ENCODE measurements at regions not wholly inside any gene's neighbourhood (a gene's known extent, or its start where the extent isn't known, plus 50 kb on each side); places are given as distances from the start of the nearest gene placed in this dataset.
"Not testable (repeated sequence)": the region's sequence is repeated elsewhere in the genome, so short reads cannot be mapped to it uniquely, and the experiment has no call there.

DNA sequence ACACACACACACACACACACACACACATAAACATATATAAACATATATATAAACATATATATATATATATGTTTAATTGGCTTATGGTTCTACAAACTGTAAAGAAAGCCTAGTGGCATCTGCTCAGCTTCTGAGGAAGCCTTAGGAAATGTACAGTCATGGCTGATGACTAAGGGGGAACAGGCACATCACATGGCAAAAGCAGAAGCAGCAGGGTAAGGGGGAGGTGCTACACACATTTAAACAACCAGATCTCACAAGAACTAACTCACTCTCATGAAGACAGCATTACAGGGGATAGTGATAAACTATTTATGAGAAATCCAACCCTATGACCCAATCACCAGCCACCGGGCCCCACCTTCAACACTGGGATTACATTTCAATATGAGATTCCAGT is 922.9 kb downstream of the SI start:
- no peak for DNase-seq

DNA sequence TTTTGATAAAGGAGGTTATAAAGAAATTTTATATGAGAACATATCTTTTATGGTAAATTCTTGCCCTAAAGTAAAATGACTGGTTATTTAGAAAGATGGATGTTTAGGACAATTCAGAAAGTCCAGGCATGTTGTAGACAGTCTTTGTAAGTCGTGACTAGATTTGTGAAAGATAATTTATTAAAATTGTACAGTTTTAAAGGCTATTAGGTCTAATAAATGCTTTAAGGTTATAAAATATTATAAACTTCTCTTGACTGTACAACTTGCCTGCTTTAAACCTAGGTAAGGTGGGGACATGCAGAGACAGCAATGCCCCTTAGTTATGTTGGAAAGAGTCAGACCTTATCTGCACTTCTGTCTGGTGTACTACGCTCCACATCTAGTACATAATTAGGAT is 933.5 kb downstream of the SI start:
- DNase-seq: no peak

DNA sequence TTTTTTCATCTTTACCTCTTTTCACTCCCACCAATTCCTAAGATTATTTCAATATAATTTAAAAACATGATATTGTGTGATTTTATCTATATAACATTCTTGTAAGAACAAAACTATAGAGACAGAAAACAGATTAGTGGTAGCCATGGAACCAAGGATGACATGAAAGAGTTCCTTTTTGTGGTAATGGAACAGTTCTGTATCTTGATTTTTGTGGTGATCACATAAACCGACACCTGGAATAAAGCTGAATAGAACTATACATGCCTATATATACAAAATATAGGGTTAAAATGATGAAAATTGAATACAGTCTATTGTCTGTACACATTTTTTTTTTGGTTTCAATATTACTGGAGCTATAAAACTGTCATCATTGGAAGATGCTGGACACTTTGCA is 945.4 kb downstream of the SI start:
- no peak for DNase-seq

DNA sequence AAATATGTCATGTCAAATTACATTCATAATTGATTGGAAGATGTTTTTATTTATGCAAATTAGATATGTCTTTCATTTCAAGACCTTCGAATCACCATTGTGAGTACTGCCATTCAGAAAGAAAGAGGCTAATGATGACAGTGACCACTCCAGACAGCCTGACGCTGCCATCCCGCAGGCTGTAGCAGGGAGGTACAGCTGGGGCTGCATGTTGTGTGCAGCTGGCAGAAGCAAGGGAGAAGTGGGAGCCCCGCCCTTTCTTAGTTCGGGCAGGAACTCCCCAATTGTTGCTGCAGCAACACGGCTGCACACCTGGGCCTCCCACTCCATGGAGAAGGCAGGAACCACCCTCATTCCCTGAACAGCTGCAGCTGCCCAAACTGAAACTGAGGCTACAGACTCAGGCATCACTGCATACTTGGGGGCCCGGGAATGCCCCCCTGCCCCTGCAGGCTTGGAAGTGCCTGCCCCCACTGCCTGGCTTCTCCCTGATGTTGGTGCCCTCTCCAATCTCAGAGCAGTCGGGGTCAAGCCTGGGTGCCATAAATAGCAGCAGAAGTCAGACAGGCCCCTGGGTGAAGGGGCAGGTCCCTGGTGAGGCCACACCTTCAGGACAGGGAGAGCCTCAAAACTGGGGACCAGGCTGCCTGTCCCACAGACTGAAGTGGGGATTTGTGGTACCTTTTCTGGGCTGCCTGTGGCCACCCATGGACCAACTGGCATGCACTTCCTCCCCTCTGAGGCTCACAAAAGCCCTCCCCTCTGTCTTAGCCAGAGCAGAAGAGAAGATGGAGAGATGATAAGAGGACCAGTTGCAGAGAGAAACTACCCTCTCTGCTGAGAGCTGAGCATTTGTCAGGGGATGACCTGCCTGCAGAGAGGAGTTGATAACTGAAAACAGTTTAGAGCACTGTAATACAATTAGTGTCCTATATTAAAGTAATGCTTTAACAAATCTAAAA is 964.6 kb downstream of the SI start:
- no peak for DNase-seq

DNA sequence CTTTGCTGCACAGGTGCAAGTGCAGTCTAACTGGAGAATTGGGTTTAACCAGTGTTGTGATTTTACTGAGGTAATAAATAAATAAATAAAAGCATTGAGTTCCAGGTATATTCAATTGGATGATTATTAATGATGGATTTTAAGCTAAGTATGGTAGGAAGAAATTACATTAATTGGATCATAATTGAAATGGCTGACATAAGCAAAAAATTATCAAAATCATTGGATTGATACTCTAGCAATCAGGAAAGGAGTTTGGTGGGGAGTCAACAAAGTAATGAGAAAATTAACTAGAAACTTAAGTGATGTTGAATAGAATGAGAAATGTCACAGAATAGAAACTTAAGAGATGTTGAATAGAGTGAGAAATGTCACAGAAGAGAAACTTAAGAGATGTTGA is 981.9 kb downstream of the SI start:
- no peak for DNase-seq

DNA sequence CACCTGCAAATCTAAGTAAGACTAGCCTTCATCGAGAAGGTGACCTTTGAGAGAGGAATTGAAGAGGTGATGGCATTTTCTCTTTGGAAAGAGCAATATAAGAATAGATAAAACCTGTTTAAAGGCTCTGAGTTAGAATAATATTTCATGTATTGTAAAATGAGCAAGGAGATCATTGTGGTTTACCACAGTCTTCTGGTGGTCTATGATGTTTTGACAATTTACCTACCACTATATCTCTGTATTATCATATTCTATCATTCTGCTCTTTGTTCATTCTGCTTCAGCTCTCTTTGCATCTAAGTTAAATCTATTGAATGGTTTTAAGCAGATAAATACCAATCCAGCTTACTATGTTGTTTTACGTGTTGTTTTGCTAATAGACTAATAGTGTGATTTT is 982.3 kb downstream of the SI start:
- no peak for DNase-seq

DNA sequence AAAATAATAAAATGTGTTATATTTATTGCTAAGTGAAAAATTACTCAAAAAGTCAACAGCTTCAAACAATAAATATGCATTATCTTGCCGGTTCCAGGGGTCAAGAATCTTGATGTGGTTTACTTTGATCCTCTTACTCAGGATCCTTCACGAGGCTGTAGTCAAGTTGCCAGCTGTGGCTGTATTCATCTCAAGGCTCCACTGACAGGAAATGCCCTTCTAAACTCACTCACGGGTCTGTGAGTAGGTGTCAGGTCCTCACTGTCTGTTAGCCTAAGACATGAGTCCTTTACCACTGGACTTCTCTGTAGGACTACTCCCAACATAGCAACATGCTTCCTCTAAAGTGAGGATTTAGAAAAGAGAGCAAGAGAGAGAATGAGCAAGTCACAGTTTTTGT is 983.0 kb downstream of the SI start:
- DNase-seq: no peak

DNA sequence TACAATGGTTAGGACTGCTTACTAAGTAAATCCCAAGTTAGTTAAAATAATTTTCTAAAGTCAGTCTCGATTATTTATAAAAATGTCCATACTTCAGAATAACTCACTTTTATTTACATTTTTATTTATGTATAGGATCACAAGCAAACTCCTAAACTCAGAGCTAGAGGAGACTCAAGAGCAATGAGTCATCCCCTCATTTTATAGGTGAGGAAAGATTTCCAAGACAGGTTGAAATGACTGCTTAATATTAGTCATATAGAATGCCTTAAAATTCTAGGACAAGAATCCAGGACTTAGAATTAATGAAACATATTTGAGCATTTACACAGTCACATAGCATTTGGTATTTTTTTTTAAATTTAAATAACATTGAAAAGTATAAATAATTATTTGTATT is 983.8 kb downstream of the SI start:
- no peak for DNase-seq

DNA sequence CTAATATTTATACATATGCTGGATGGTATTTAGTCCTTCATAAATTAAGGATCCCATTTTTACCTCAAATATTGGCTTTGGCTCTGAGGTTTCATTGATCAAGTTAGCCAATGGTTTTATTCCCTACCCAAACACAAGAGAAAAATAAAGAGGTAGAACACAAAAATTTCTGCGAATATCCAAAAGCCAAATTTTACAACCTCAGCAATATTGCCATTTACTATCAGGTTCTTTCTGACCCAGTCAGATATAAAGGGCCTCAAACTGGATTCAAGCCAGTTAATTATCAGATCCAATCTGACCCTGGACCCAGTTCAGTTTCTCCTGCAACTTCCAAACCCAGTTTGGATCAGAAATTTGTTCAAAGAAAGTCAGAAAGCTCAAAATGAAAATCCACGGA is 998.1 kb downstream of the SI start:
- DNase-seq: no peak

DNA sequence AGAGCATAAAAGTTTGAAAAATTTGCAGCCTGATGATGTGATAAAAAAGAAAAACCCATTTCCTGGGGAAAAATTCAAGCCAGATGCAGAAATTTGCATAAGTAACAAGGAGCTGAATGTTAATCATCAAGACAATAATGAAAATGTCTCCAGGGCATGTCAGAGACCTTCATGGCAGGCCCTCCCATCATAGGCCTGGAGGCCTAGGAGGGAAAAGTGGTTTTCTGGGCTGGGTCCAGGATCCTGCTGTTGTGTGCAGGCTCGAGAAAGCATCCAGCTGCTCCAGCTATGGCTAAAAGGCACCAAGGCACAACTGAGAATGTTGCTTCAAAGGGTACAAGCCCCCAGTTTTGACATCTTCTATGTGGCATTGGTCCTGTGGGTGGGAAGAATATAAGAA is 1014.0 kb downstream of the SI start:
- DNase-seq: no peak

DNA sequence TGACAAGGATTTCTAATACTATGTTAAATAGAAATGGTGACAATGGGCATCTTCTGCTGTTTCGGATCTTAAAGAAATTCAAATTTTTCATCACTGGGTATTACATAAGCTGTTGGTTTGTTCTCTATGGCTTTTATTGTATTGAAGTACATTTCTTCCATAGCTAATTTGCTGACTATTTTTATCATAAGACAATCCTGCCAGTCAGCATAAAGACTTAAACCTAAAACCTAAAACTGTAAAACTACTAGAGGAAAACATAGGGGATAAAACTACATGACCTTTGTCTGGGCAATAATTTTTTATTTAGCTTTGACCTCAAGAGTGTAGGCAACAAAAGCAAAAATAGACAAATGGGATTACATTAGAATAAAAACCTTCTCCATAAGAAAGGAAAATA is 1017.4 kb downstream of the SI start:
- DNase-seq: no peak

DNA sequence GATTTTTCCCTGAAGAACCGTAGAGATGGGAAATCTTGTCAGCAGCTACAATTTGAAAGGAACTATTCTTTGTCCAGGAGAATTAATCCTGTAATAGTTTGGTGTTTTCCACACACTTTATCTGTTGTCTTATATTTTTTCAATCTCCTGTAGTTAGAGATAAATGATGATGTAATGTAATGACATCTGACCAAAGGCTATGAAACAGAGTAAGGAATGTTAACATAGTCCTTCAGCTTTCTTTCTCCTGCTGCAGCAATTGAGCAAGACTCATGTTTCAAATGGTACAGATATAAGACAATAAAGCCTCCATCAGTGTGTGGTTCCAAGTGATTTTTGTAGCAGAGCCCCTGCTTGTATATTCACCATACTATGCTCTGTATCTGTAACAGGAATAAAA is 1028.4 kb downstream of the SI start:
- DNase-seq: no peak

DNA sequence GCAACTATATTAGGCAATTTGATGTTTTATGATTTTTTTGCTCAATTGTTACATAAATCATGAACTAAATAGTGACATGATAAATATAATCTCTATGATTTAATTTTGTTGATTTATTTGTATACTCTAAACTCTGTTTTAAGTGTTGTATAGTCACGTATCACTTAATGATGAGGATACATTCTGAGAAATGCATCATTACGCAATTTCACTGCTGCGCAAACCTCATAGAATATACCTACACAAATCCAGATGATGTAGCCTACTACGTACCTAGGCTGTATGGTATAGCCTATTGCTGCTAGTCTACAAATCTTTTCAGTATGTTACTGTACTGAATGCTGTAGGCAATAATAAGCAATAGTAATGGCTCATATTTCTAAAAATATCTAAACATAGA is 1029.8 kb downstream of the SI start:
- no peak for DNase-seq

DNA sequence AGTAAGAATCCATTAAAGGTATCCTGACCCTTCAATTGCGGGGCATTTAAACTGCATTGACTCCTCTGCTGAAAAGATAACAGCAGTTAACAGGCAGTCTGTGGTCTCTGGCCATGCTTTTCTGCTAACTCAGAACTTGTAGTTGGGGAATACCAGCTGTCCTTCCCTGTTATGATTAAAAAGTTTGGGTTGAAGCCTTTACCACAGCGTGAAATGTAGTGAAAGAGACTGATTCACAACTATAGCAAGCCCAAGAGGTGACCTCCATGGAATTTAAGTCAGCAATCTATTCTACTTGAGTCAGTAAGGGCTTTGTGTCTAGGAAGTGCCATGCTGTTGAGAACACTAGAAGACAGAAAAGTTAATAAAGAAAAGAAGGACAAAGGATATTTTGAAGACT is 1037.3 kb downstream of the SI start:
- DNase-seq: no peak

DNA sequence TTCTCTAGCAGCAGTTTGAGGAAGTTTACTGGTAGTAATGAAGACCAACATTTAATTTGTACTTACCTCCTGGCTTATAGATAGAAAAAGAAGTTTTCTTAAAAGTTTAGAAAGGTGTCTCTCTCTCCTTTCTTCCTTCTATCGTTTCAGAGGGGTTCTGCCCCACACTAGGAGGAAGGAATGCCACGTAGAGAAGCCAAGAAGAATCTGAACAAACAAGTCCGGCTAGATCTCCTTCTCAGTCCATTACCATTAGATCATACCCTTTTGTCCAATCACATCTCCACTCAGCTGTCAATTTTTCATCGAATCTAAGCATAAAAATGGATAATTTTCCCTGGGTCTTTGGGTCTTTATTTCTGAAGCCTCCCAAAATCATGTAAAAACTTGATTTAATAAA is 1048.1 kb downstream of the SI start:
- DNase-seq: no peak

DNA sequence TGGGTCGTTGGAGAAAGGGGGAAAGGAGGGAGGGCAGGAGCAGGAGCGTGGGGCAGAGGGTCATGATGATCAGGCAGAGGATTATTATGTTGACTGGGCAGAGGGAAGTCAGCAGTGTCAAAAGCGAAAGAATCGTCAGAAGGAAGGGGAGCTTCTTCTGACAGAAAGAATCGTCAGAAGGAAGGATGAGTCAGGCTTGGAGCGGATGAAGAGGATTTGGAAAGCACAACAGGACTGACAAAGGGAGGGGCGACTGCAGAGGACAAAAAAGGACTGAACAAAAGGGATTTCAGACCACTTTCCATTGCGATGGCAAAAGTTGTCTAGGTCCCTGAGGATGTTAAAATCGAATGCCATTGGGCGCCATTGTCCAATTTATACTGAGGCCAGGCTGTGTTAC is 1053.5 kb downstream of the SI start:
- no peak for DNase-seq

DNA sequence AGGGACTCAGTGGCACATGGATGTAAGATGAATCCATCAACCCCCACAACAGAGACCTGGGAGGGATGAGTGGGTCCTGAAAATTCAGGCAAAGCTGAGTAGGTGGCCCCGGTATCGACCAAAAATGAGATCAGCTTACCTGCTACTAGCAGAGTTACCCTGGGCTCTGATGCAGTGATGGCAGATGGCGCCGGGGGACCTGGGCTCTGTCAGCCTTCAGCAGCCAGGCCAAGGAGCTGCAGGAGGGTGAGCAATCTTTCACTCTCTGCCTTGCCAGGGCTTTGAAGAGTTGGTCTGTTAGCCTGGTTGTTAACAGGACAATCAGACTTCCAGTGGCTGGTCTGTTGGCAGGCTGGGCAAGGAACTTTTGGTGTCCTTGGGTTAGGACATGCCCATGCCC is 1054.8 kb downstream of the SI start:
- no peak for DNase-seq

DNA sequence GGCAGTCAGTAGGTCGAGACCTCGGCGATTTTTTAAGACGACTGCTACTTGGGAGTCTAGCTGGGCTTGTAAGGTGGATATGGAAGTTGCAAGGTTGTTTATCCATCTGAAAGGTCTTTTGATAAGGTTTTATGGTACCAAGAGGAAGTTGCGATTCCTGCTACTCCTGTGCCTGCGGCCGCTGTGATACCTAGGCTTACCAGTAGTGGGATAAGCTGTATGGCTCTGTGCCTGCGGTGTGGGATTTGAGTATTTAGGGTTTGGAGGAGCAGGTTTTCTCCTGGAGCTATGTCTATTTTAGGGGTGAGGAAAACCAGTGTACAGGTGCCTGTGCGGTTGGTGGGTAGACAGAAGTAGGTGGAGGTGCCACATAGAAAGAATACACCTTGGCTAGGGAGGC is 1059.8 kb downstream of the SI start:
- no peak for DNase-seq

DNA sequence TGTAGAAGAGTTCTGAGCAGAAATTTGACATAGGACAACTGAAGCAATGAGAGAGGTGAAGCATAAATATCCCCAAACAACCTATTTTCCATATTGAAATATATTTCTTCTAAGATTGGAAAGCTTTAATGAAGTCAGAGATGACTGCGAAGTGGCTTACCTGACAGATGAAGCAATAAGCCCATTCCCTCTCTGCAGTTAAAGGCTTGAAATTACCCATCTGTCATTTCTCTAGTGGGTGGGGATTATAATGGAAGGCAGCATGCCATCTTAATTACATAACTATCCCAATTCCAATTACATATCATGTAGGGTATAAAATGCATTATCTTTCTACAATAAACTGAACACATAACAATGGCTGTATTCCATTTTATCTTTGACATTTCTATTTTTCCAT is 1070.5 kb downstream of the SI start:
- DNase-seq: no peak

DNA sequence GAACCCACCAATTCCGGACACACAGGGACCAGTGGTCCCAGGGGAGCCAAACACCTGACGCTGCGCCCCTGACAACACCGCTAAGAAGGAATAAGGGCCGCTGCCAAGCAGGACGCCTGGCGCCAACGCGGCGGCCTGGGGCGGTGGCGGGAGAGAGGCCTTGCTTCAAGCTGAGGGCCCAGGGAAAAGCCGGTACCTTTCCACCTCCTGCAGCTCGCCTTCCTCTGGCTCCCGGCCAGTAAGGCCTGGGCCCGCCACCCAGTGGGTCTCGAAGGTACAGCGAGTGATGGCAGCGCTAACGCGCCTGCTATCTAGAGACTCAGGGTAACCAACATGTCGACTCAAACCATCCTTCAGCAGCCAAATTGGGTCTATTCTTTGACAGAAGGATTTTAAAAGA is 1074.1 kb downstream of the SI start:
- DNase-seq: no peak

DNA sequence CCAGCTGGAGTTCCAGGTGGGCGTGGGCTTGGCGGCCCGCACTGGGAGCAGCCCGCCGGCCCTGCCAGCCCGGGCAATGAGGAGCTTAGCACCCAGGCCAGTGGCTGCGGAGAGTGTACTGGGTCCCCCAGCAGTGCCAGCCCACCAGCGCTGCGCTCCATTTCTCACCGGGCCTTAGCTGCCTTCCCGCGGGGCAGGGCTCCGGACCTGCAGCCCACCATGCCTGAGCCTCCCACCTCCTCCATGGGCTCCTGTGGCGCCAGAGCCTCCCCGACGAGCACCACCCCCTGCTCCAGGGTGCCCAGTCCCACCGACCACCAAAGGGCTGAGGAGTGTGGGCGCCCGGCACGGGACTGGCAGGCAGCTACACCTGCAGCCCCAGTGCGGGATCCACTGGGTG is 1075.3 kb downstream of the SI start:
- DNase-seq: not testable (repeated sequence)

DNA sequence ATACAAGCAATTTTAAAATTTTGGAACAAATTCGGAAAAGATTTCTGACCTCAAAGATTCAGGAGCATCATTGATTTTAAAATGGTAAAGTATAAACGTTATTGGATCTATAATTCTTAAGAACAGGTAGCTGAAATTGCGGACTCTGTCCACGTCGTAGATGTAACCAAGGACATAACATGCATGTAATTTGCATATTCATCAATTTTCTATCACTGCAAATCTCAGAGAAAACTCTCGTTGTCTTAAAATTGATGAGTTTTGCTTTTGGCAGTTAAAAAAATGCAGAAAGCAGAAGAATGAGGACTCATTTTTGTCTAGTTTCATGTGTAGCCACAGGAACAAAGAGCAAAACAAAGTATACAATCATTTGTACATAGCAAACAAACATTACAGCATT is 1094.4 kb downstream of the SI start:
- no peak for DNase-seq

DNA sequence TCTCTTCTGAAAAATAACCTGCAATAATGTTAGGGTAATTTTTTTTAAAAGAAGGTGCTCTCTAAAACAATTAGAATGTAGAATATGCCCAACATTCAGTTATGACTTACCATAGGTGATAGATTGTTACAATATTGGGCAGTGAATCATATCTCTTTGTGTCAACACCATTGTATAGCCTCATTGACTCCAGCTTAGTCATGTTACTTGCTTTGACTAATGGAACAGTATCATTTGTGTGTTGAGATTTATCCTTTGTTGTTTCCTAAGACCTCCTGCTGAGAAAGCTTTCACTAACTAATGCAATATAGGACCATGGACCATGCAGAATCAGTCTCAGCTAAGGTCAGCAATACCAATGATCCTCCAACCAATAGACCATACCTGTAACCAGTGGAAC is 1106.4 kb downstream of the SI start:
- DNase-seq: no peak

DNA sequence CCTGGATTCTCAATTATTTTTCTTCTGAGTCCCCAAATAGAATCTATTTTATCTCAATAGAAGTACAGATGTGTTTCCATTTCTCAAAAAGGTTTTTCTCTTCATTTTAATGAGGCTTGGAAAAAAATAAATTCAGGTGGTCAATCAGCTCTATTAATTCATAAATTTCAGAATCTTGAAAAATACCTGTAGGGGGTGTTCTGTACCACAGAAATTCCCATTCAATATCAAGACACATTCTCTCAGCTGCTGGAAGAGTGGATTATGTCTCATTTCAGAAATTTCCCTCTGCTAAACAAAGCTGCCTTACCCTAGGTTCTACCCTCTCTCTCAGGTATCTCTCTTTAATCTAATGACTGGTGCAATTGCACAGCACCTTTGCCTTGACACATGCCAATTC is 1121.2 kb downstream of the SI start:
- no peak for DNase-seq
